NCI-H1436 treated with DMSO at 0.1 percent for 48 hours (cell line): ENCODE measurements at regions not wholly inside any gene's neighbourhood (a gene's known extent, or its start where the extent isn't known, plus 50 kb on each side); places are given as distances from the start of the nearest gene placed in this dataset.

Experiments used
- DNase-seq: peaks from one replicate; lab custom pipeline; 2025; lab: John Stamatoyannopoulos, UW

DNA sequence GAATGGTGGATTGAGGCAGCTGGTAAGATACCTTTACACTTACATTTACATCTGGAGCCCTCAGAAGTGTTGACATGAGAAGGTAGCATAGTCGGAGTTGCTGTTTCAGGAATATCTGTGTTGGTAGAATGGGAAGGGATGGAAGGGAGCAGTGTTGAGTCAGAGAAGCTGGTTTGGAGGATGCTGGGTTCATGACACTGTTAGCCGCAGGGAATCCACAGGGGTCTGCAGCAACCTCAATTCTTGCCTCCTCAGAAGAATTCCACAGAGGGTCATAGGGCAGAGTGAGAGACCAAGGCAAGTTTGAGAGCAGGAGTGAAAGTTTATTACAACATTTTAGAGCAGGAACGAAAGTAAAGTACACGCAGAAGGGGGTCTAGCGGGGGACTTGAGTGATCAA lies 536.8 kb downstream of the QKI start:
- no peak for DNase-seq

GRCh38 chr6:163950159-163950558 lies 535.6 kb downstream of the QKI start:
- DNase-seq = no peak

DNA sequence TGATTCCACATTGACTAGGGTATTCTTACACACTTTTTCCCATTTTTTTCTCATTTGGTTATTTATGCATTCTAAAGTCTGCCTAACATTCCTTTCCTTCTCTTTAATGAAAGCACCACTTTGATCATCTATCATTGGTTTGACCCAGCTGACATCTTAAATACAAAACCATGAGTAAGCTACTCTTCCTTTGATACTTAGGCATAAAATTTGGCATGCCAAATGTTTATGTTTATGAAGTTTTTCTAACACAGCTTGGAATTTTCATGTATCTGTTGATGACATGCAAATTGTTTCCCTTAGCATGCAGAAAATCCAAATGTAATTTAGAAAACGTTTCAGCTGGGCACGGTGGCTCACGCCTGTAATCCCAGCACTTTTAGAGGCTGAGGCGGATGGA lies 534.9 kb downstream of the QKI start:
- no peak for DNase-seq

- DNase-seq = no peak
Observed at GRCh38 chr6:163948250-163948649, 533.7 kb downstream of the QKI start.

- no peak for DNase-seq
Observed at GRCh38 chr6:163947276-163947675, 532.8 kb downstream of the QKI start.

GRCh38 chr6:163946437-163946836 lies 531.9 kb downstream of the QKI start:
- DNase-seq = no peak

- no peak for DNase-seq
Observed at GRCh38 chr6:163945808-163946207, 531.3 kb downstream of the QKI start.

DNA sequence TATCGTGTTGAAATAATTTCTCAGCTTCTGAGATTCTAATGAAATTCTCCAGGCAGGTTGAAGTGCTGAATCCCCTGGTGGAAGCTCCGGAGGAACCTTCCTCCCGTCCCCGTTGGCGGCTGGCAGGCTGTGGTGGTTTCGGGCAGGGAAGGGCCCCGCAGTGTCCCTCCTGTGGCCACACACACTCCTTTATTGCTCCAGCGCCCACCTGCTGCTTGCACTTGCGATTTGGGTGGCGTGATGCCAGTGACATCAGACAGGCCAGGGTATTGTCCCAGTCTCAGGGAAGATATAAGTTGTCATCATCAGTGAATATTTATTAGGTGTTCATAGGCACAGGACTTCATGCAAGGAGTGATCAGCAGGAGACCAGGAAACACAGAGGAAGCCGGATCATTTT lies 530.4 kb downstream of the QKI start:
- no peak for DNase-seq

- no peak for DNase-seq
Observed at GRCh38 chr6:163943607-163944385, 529.3 kb downstream of the QKI start.

GRCh38 chr6:163942790-163943189 lies 528.3 kb downstream of the QKI start:
- DNase-seq = no peak

DNA sequence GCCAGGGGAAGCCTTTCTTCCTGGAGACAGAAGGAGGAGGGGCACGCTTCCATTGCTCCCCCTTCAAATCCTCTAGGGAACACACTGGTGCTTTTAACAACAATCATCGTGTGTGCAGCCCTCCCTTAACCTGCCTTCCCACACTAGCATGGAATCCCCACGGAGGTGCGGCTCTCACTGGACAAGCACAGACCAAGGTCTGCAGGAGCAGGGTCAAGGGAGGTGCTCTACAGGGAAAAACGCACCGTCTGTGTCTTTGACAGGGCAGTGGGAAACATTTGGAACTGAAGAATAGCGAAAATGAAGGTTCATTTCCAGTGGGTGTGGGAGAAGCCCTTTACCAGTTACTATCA lies 527.1 kb downstream of the QKI start:
- no peak for DNase-seq

DNA sequence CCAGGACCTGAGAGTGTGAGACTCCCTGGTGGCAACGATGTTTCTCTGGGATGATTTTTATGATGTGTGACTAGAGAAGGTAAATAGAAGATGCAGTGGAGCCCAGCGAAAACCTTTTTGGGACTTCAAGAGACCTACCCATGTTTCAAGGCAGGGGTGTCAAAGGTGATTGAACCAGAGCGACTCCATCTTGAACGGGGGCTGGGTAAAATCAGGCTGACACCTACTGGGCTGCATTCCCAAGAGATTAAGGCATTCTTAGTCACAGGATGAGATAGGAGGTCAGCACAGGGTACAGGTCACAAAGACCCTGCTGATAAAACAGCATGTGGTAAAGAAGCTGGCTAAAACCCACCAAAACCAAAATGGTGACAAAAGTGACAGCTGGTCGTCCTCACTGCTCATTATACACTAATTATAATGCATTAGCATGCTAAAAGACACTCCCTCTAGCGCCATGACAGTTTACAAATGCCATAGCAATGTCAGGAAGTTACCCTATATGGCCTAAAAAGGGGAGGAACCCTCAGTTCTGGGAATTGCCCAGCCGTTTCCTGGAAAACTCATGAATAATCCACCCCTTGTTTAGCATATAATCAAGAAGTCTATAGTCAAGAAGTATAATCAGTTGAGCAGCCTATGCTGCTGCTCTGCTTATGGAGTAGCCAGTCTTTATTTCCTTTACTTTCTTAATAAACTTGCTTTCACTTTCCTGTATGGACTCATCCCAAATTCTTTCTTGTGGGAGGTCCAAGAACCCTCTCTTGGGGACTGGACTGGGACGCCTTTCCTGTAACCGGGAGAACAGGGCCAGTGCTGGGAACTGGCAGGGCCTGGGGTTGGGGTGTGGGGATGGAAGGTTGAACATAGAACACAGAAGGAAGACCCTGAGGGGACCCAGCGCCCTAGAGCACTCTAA lies 526.4 kb downstream of the QKI start:
- DNase-seq = no peak

- DNase-seq = no peak
Observed at GRCh38 chr6:163937071-163937470, 522.6 kb downstream of the QKI start.

DNA sequence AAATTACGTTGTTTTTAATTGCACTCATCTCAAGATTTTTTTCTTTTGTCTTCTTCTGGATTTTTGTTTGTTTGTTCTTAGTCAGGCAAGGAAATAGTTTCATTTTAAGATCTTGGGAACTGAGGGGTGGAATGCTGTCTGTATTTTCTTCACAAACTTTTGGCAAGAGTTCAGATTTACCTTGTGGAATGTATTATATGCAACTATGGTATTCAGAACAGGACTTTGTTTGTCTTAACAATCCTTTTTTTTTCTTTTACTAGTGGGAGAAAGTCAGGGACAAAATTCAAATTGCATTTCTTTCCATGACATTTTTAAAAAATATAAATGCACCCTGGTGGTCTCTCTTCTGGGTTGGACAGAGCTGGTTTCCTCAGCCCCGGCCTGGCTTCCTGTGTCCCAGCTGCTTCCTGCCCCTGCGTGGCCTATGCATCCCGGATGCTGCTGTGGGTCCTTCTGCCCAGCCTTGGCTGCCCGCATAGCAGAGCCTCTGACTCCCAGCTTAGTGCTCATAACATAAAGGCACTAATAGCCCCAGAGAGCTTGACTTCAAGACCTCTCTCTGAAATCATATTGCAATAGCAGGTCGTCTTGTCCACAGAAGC lies 520.7 kb downstream of the QKI start:
- no peak for DNase-seq

GRCh38 chr6:163930012-163930411 lies 515.5 kb downstream of the QKI start:
- DNase-seq = no peak

DNA sequence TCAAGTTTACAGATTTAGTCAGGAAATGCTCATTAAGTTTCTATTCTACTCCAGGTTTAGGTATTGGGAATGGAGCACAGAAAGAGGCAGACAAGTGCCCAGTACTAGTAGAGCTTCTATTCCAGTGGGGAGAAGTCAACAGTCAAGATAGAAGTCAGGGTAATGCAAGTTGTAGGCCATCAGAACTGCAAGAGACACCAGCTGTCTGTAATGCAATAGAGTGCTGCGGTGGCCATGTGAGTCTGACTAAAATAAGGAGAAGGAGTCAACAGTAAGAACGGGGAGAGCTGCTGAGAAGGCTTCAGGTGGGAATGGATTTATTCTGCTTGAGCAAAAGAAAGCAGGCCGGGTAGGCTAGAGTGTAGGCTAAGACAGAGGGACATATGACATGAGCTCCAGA lies 515.0 kb downstream of the QKI start:
- DNase-seq = no peak

- no peak for DNase-seq
Observed at GRCh38 chr6:163926642-163927041, 512.1 kb downstream of the QKI start.

DNA sequence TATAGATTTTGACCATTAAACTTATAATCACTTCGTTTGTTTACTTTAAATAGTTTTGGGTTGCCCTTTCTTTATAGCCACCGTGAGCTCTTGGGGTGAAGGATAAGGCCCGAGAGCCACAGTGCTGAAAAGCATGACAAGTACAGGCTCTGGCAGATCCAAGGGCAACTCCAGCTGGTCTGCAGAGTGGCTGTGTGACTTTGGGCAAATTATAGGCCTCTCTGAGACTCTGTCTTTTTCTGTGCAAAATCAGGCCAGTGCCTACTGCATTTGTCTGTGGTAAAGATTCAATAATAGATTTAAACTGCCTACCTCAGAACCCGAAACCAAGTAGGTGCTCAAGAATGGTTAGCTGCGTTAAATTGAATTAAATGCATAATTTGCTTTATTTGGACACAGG lies 511.3 kb downstream of the QKI start:
- DNase-seq = no peak

- DNase-seq = no peak
Observed at GRCh38 chr6:163923658-163924411, 509.3 kb downstream of the QKI start.

DNA sequence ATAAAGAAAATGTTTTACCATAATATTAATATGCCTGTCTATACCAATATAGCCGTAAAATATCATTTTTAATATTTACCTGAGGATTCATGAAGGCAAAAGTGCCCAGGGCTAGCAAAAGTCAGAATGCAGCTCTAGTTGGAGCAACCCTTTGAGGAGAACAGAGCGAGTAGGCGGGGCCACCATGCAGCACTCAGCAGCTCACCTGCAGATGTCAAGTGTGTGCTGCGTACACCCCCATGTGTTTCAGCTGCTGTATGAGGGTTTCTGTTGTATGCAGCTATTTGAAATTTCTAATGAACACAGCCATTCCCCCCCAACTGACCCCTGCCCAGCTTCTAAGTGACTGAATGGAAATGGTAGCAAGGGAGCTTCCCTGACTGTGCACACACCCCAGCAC lies 508.0 kb downstream of the QKI start:
- DNase-seq = no peak

- DNase-seq = no peak
Observed at GRCh38 chr6:163919652-163920051, 505.1 kb downstream of the QKI start.
